ENCODE measurements at regions not wholly inside any gene's neighbourhood (a gene's known extent, or its start where the extent isn't known, plus 50 kb on each side); places are given as distances from the start of the nearest gene placed in this dataset.

- no peak for DNase-seq
- BruUV-seq (replicated peaks) = no TSS peak
- Mint-ChIP-seq H3K4me3 (ENCODE audit: low read depth, unreplicated experiment) (no peak overlapping the region), H3K9me3 (ENCODE audit: low read depth, unreplicated experiment) (no peaks in the 10 kb centered on the region), H3K4me1 (ENCODE audit: low read depth, unreplicated experiment) (no peaks in the 10 kb centered on the region), H3K27me3 (ENCODE audit: unreplicated experiment) (peaks cover 67% of the 10 kb centered on the region), H3K36me3 (ENCODE audit: insufficient read depth, unreplicated experiment) (no peaks in the 10 kb centered on the region), H3K27ac (ENCODE audit: unreplicated experiment) (no peak overlapping the region)
- TF ChIP-seq CTCF (IDR thresholded peaks at IDR 0.05; ENCODE audit: unreplicated experiment) = no peak
- intact Hi-C loops (cut with micrococcal nuclease; ENCODE audit: unreplicated experiment) = no loop called here
- CTCF ChIA-PET = no interaction called here
These were observed 136.6 kb downstream of the NSG2 start for GRCh38 chr5:174182111-174182510.

GRCh38 chr5:174183701-174184100, 138.2 kb downstream of the NSG2 start:
- no TSS peak for BruUV-seq (replicated peaks)
- CTCF ChIA-PET = no interaction called here
- TF ChIP-seq CTCF (IDR thresholded peaks at IDR 0.05; ENCODE audit: unreplicated experiment) = no peak
- no peak for DNase-seq
- Mint-ChIP-seq H3K36me3 (ENCODE audit: insufficient read depth, unreplicated experiment) (no peaks in the 10 kb centered on the region), H3K27ac (ENCODE audit: unreplicated experiment) (no peak overlapping the region), H3K4me1 (ENCODE audit: low read depth, unreplicated experiment) (no peaks in the 10 kb centered on the region), H3K9me3 (ENCODE audit: low read depth, unreplicated experiment) (no peaks in the 10 kb centered on the region), H3K4me3 (ENCODE audit: low read depth, unreplicated experiment) (no peak overlapping the region), H3K27me3 (ENCODE audit: unreplicated experiment) (peaks cover 71% of the 10 kb centered on the region)
- intact Hi-C loops (cut with micrococcal nuclease; ENCODE audit: unreplicated experiment) = no loop called here

GRCh38 chr5:174185506-174185905, 140.0 kb downstream of the NSG2 start:
- H3K4me1 Mint-ChIP-seq (ENCODE audit: low read depth, unreplicated experiment) = no peaks in the 10 kb centered on the region
- intact Hi-C loops (cut with micrococcal nuclease; ENCODE audit: unreplicated experiment) = no loop called here
- no peak for TF ChIP-seq CTCF (IDR thresholded peaks at IDR 0.05; ENCODE audit: unreplicated experiment)
- H3K27ac Mint-ChIP-seq (ENCODE audit: unreplicated experiment) = no peak overlapping the region
- H3K36me3 Mint-ChIP-seq (ENCODE audit: insufficient read depth, unreplicated experiment) = no peaks in the 10 kb centered on the region
- BruUV-seq (replicated peaks) = no TSS peak
- CTCF ChIA-PET = no interaction called here
- no peak overlapping the region for H3K4me3 Mint-ChIP-seq (ENCODE audit: low read depth, unreplicated experiment)
- H3K9me3 Mint-ChIP-seq (ENCODE audit: low read depth, unreplicated experiment) = no peaks in the 10 kb centered on the region
- no peak for DNase-seq
- H3K27me3 Mint-ChIP-seq (ENCODE audit: unreplicated experiment) = peaks cover 83% of the 10 kb centered on the region

- CTCF ChIA-PET = no interaction called here
- no peak for DNase-seq
- Mint-ChIP-seq H3K4me3 (ENCODE audit: low read depth, unreplicated experiment) (no peak overlapping the region), H3K36me3 (ENCODE audit: insufficient read depth, unreplicated experiment) (no peaks in the 10 kb centered on the region), H3K9me3 (ENCODE audit: low read depth, unreplicated experiment) (no peaks in the 10 kb centered on the region), H3K27ac (ENCODE audit: unreplicated experiment) (no peak overlapping the region), H3K4me1 (ENCODE audit: low read depth, unreplicated experiment) (no peaks in the 10 kb centered on the region), H3K27me3 (ENCODE audit: unreplicated experiment) (peaks cover 83% of the 10 kb centered on the region)
- no TSS peak for BruUV-seq (replicated peaks)
- no peak for TF ChIP-seq CTCF (IDR thresholded peaks at IDR 0.05; ENCODE audit: unreplicated experiment)
- intact Hi-C loops (cut with micrococcal nuclease; ENCODE audit: unreplicated experiment) = no loop called here
These were observed 140.7 kb downstream of the NSG2 start for GRCh38 chr5:174186096-174186695.

Data from Calu3 (cell line).